Uterus (tissue), 3 donors: ENCODE measurements at regions not wholly inside any gene's neighbourhood (a gene's known extent, or its start where the extent isn't known, plus 50 kb on each side); places are given as distances from the start of the nearest gene placed in this dataset.

Experiments
- DNase-seq, 2 donors: peaks; one replicate each; pipeline ENCODE4 v3.0.0-alpha.2; 2019 to 2020
- H3K27ac ChIP-seq, 2 donors: fragments of 200-600 bp; sonication (generic); 1 replicate in 1 of 2; 2 replicates in 1 of 2; pipeline ENCODE4 v1.5.1; 2016 to 2018
- H3K27me3 ChIP-seq, 2 donors: fragments of 200-600 bp; sonication (generic); one replicate each; pipeline ENCODE4 v1.5.1; 2018 to 2019; ENCODE audit warnings: control low read depth in 1 of 2
- H3K36me3 ChIP-seq, 2 donors: fragments of 200-600 bp; sonication (generic); one replicate each; pipeline ENCODE4 v1.5.1; 2019; ENCODE audit warnings: control low read depth in 1 of 2
- H3K4me1 ChIP-seq, 2 donors: fragments of 200-600 bp; sonication (generic); one replicate each; pipeline ENCODE4 v1.5.1; 2018 to 2019; ENCODE audit warnings: control low read depth in 1 of 2
- H3K4me3 ChIP-seq, 2 donors: fragments of 200-600 bp; sonication (generic); 1 replicate in 1 of 2; 2 replicates in 1 of 2; pipeline ENCODE4 v1.5.1; 2018 to 2019; ENCODE audit warnings: mild to moderate bottlenecking in 1 of 2
- H3K9me3 ChIP-seq, 2 donors: fragments of 200-600 bp; sonication (generic); one replicate each; pipeline ENCODE4 v1.5.1; 2019; ENCODE audit warnings: control low read depth in 1 of 2
- POLR2A ChIP-seq, 2 donors: fragments of 450-650 bp; IDR thresholded peaks; one replicate each; pipeline ENCODE4 v1.6.1; 2016; ENCODE audit warnings: antibody characterized with exemption in 2 of 2, mild to moderate bottlenecking in 1 of 2, moderate library complexity in 1 of 2
- intact Hi-C: fragments of 100-400 bp; cut with DNase I; formaldehyde crosslinking; loops from one replicate; pipeline ENCODE4 v1.15.1; 2023; ENCODE audit warnings: low total_unique reads
- TF ChIP-seq, protein P1 (sequence below), 4 experiments: fragments of 200-600 bp in 2 of 4; fragments of 450-650 bp in 2 of 4; sonication (generic) in 2 of 4; IDR thresholded peaks; one replicate each; pipeline ENCODE4 v1.5.1; 2016 to 2019; ENCODE audit warnings: antibody characterized with exemption in 4 of 4, mild to moderate bottlenecking in 2 of 4, moderate library complexity in 1 of 4
- donor health status: DM: yes; HTN: yes; CAD: no.

GRCh38 chr21:38027901-38028498 is 111.7 kb upstream of the KCNJ6 start:
- H3K4me1 ChIP-seq, result no peaks in the 10 kb centered on the region
- no peak for TF ChIP-seq POLR2A (IDR thresholded peaks at IDR 0.05)
- TF ChIP-seq, protein P1, sequence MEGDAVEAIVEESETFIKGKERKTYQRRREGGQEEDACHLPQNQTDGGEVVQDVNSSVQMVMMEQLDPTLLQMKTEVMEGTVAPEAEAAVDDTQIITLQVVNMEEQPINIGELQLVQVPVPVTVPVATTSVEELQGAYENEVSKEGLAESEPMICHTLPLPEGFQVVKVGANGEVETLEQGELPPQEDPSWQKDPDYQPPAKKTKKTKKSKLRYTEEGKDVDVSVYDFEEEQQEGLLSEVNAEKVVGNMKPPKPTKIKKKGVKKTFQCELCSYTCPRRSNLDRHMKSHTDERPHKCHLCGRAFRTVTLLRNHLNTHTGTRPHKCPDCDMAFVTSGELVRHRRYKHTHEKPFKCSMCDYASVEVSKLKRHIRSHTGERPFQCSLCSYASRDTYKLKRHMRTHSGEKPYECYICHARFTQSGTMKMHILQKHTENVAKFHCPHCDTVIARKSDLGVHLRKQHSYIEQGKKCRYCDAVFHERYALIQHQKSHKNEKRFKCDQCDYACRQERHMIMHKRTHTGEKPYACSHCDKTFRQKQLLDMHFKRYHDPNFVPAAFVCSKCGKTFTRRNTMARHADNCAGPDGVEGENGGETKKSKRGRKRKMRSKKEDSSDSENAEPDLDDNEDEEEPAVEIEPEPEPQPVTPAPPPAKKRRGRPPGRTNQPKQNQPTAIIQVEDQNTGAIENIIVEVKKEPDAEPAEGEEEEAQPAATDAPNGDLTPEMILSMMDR (IDR thresholded peaks at IDR 0.05), result no peak
- H3K27me3 ChIP-seq, result no peaks in the 10 kb centered on the region
- H3K9me3 ChIP-seq, result no peaks in the 10 kb centered on the region
- H3K36me3 ChIP-seq, result no peaks in the 10 kb centered on the region
- no peak overlapping the region for H3K27ac ChIP-seq
- H3K4me3 ChIP-seq, result no peak overlapping the region
- intact Hi-C loops, result no loop called here
- DNase-seq, result no peak

DNA sequence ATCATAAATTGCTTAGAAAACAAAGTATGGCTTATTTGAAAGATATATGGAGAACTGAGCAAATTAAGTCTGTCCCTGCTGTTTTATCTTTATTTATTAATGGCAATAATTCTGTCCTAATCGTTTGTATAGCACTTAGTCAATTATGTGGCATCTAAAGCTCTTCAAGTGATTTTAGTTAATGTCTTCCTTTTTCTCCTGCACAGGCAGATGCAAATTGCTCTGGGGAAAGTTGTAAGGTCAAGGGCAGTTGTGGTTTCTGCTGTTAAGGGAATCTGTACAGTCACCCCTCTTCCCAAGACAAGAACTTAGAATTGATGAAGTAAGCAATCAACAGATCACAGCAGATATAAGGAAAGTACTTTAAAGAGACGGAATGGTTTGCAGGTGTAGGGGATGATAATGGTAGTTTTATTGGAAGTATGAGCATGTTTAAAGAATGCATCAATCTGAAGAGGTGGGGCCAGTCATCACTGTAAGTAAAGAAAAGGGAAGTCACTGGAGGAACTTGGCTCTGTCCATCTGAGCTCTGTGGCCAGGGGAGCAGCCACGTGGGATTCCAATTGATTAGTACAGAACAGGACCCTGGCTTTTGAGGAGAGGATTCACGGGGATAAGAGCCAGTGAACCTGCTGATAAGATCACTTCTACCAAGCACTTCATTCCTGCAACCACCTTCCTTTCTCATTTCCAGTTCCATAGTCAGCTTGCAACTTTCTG is 116.0 kb upstream of the KCNJ6 start:
- Histone ChIP-seq H3K4me3 (no peak overlapping the region), H3K4me1 (no peaks in the 10 kb centered on the region), H3K27me3 (no peaks in the 10 kb centered on the region), H3K9me3 (no peaks in the 10 kb centered on the region), H3K36me3 (no peaks in the 10 kb centered on the region), H3K27ac (no peak overlapping the region)
- intact Hi-C loops, result no loop called here
- DNase-seq, result no peak
- no peak for TF ChIP-seq POLR2A (IDR thresholded peaks at IDR 0.05)
- TF ChIP-seq, protein P1 (IDR thresholded peaks at IDR 0.05), result no peak

DNA sequence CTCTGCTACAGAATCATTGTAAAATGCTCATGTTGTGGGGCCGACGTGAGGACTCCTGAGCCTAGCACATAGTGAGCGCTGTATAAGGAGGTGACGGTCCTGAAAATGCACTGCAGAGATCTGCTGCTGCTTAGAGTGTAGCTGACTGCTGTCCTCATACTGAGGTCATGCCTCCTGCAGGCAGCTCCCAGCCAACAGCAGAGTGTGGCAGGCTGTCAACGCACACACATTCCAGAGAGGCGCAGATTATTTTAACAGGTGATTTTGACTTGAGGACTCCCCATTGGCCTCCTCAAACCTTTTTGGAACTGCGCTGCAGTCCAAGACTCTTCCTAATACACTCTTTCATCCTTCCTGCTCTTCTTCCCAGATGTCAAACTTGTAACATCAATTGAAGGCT is 119.8 kb upstream of the KCNJ6 start:
- Histone ChIP-seq H3K4me3 (no peak overlapping the region), H3K9me3 (no peaks in the 10 kb centered on the region), H3K4me1 (no peaks in the 10 kb centered on the region), H3K36me3 (no peaks in the 10 kb centered on the region), H3K27ac (no peak overlapping the region), H3K27me3 (no peaks in the 10 kb centered on the region)
- intact Hi-C loops, result no loop called here
- TF ChIP-seq, protein P1 (IDR thresholded peaks at IDR 0.05), result no peak
- no peak for TF ChIP-seq POLR2A (IDR thresholded peaks at IDR 0.05)
- no peak for DNase-seq

- no peak overlapping the region for H3K27ac ChIP-seq
- no peaks in the 10 kb centered on the region for H3K4me1 ChIP-seq
- H3K4me3 ChIP-seq, result no peak overlapping the region
- no peaks in the 10 kb centered on the region for H3K9me3 ChIP-seq
- DNase-seq, result no peak
- intact Hi-C loops, result no loop called here
- no peaks in the 10 kb centered on the region for H3K27me3 ChIP-seq
- no peaks in the 10 kb centered on the region for H3K36me3 ChIP-seq
- TF ChIP-seq POLR2A (IDR thresholded peaks at IDR 0.05), result no peak
- TF ChIP-seq, protein P1 (IDR thresholded peaks at IDR 0.05), result no peak
These were observed 121.2 kb upstream of the KCNJ6 start for GRCh38 chr21:38037416-38037815.

DNA sequence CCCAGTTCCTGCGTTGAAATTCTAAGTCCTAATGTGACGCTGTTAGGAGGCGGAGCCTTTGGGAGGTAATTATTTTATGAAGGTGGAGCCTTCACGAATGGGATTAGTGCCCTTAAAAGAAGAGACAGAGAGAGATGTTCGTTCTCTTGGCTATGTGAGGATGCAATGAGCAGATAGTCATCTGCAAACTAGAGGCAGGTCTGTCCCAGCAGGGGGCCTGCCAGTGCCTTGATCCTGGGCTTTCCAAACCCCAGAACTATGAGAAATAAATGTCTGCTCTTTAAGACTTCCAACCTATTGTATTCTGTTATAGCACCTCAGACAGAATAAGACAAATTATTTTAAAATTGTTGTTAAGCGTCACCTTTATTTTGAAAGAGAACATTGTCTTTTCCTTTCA is 123.1 kb upstream of the KCNJ6 start:
- Histone ChIP-seq H3K9me3 (no peaks in the 10 kb centered on the region), H3K27ac (no peak overlapping the region), H3K36me3 (no peaks in the 10 kb centered on the region), H3K27me3 (no peaks in the 10 kb centered on the region), H3K4me3 (no peak overlapping the region), H3K4me1 (no peaks in the 10 kb centered on the region)
- intact Hi-C loops, result no loop called here
- no peak for TF ChIP-seq POLR2A (IDR thresholded peaks at IDR 0.05)
- TF ChIP-seq, protein P1 (IDR thresholded peaks at IDR 0.05), result no peak
- no peak for DNase-seq
